Activated naive CD8-positive, alpha-beta T cell treated with anti-CD3 and anti-CD28 coated beads, Interleukin-2, amount 10 ng/mL, durations not matched to agents 7 days and 5 days (primary cell): ENCODE measurements at regions not wholly inside any gene's neighbourhood (a gene's known extent, or its start where the extent isn't known, plus 50 kb on each side); places are given as distances from the start of the nearest gene placed in this dataset.

Source experiments
- ATAC-seq: fragments of 150-1000 bp; cut with Tn5 transposase; one replicate; pipeline ENCODE4 v1.10.0; 2021; ENCODE audit warnings: low read depth, moderate library complexity
- POLR2A ChIA-PET: fragments of 350-600 bp; sonication (Branson Sonifier 250); formaldehyde crosslinking; loops from one replicate; lab custom pipeline; 2021; ENCODE audit warnings: antibody characterized with exemption; lab: Charles Lee
- DNase-seq: peaks from one replicate; pipeline ENCODE4 v3.0.0; 2021
- H3K27ac Mint-ChIP-seq: one replicate; pipeline ENCODE4 v1.8.0; 2022; ENCODE audit warnings: mild to moderate bottlenecking, mixed read lengths
- H3K27me3 Mint-ChIP-seq: one replicate; pipeline ENCODE4 v1.8.0; 2022; ENCODE audit warnings: mild to moderate bottlenecking, moderate library complexity, mixed read lengths
- H3K36me3 Mint-ChIP-seq: one replicate; pipeline ENCODE4 v1.8.0; 2021; ENCODE audit warnings: mild to moderate bottlenecking, mixed read lengths
- H3K4me1 Mint-ChIP-seq: one replicate; pipeline ENCODE4 v1.8.0; 2021; ENCODE audit warnings: mixed read lengths
- H3K4me3 Mint-ChIP-seq: one replicate; pipeline ENCODE4 v1.8.0; 2022; ENCODE audit warnings: mild to moderate bottlenecking, moderate library complexity, mixed read lengths
- H3K9me3 Mint-ChIP-seq: one replicate; pipeline ENCODE4 v1.8.0; 2021; ENCODE audit warnings: mixed read lengths

- DNase-seq: no peak
- ATAC-seq: no peak
- Mint-ChIP-seq H3K4me3 (no peak overlapping the region), H3K36me3 (no peaks in the 10 kb centered on the region), H3K9me3 (no peaks in the 10 kb centered on the region), H3K27ac (no peak overlapping the region), H3K4me1 (no peaks in the 10 kb centered on the region), H3K27me3 (peaks cover 3% of the 10 kb centered on the region)
- POLR2A ChIA-PET: no interaction called here
These were observed 96.4 kb downstream of the TMEM170B start for GRCh38 chr6:11633741-11634509.

GRCh38 chr6:11634948-11635347 is 97.4 kb downstream of the TMEM170B start:
- Mint-ChIP-seq H3K4me1 (no peaks in the 10 kb centered on the region), H3K27ac (no peak overlapping the region), H3K36me3 (no peaks in the 10 kb centered on the region), H3K4me3 (no peak overlapping the region), H3K27me3 (no peaks in the 10 kb centered on the region), H3K9me3 (no peaks in the 10 kb centered on the region)
- no peak for DNase-seq
- POLR2A ChIA-PET: no interaction called here
- ATAC-seq: no peak

GRCh38 chr6:11636121-11636520 is 98.6 kb downstream of the TMEM170B start:
- no peak for ATAC-seq
- H3K27me3 Mint-ChIP-seq: no peaks in the 10 kb centered on the region
- no peak overlapping the region for H3K27ac Mint-ChIP-seq
- H3K4me3 Mint-ChIP-seq: no peak overlapping the region
- no peaks in the 10 kb centered on the region for H3K9me3 Mint-ChIP-seq
- POLR2A ChIA-PET: no interaction called here
- no peak for DNase-seq
- no peaks in the 10 kb centered on the region for H3K4me1 Mint-ChIP-seq
- H3K36me3 Mint-ChIP-seq: no peaks in the 10 kb centered on the region

GRCh38 chr6:11637266-11637665 is 99.7 kb downstream of the TMEM170B start:
- Mint-ChIP-seq H3K36me3 (no peaks in the 10 kb centered on the region), H3K27ac (no peak overlapping the region), H3K9me3 (no peaks in the 10 kb centered on the region), H3K27me3 (peaks cover 2% of the 10 kb centered on the region), H3K4me1 (no peaks in the 10 kb centered on the region), H3K4me3 (no peak overlapping the region)
- POLR2A ChIA-PET: no interaction called here
- DNase-seq: no peak
- no peak for ATAC-seq

- H3K4me1 Mint-ChIP-seq: no peaks in the 10 kb centered on the region
- POLR2A ChIA-PET: no interaction called here
- H3K36me3 Mint-ChIP-seq: no peaks in the 10 kb centered on the region
- no peak for DNase-seq
- no peak overlapping the region for H3K4me3 Mint-ChIP-seq
- no peaks in the 10 kb centered on the region for H3K9me3 Mint-ChIP-seq
- ATAC-seq: no peak
- peaks cover 2% of the 10 kb centered on the region for H3K27me3 Mint-ChIP-seq
- H3K27ac Mint-ChIP-seq: no peak overlapping the region
These were observed 102.1 kb downstream of the TMEM170B start for GRCh38 chr6:11639376-11640235.

GRCh38 chr6:11640486-11640885 is 102.9 kb downstream of the TMEM170B start:
- POLR2A ChIA-PET: no interaction called here
- Mint-ChIP-seq H3K27me3 (peaks cover 2% of the 10 kb centered on the region), H3K4me3 (no peak overlapping the region), H3K27ac (no peak overlapping the region), H3K4me1 (no peaks in the 10 kb centered on the region), H3K9me3 (no peaks in the 10 kb centered on the region), H3K36me3 (no peaks in the 10 kb centered on the region)
- no peak for ATAC-seq
- DNase-seq: no peak

GRCh38 chr6:11644071-11644470 is 106.5 kb downstream of the TMEM170B start:
- POLR2A ChIA-PET: no interaction called here
- no peak for ATAC-seq
- Mint-ChIP-seq H3K4me1 (no peaks in the 10 kb centered on the region), H3K9me3 (no peaks in the 10 kb centered on the region), H3K4me3 (no peak overlapping the region), H3K36me3 (no peaks in the 10 kb centered on the region), H3K27ac (no peak overlapping the region), H3K27me3 (peaks cover 9% of the 10 kb centered on the region)
- DNase-seq: no peak

GRCh38 chr6:11644601-11645000 is 107.1 kb downstream of the TMEM170B start:
- no peak for ATAC-seq
- H3K9me3 Mint-ChIP-seq: no peaks in the 10 kb centered on the region
- H3K4me1 Mint-ChIP-seq: no peaks in the 10 kb centered on the region
- no peak for DNase-seq
- H3K27me3 Mint-ChIP-seq: peaks cover 9% of the 10 kb centered on the region
- no peak overlapping the region for H3K4me3 Mint-ChIP-seq
- no peaks in the 10 kb centered on the region for H3K36me3 Mint-ChIP-seq
- H3K27ac Mint-ChIP-seq: no peak overlapping the region
- POLR2A ChIA-PET: no interaction called here

GRCh38 chr6:11645016-11645415 is 107.5 kb downstream of the TMEM170B start:
- Mint-ChIP-seq H3K36me3 (no peaks in the 10 kb centered on the region), H3K27ac (no peak overlapping the region), H3K9me3 (no peaks in the 10 kb centered on the region), H3K4me1 (no peaks in the 10 kb centered on the region), H3K4me3 (no peak overlapping the region), H3K27me3 (peaks cover 9% of the 10 kb centered on the region)
- DNase-seq (no peak), ATAC-seq (no peak)
- POLR2A ChIA-PET: no interaction called here

- peaks cover 8% of the 10 kb centered on the region for H3K27me3 Mint-ChIP-seq
- no peak overlapping the region for H3K27ac Mint-ChIP-seq
- no peaks in the 10 kb centered on the region for H3K9me3 Mint-ChIP-seq
- DNase-seq (no peak), ATAC-seq (no peak)
- POLR2A ChIA-PET: no interaction called here
- H3K4me1 Mint-ChIP-seq: peaks cover 5% of the 10 kb centered on the region
- no peak overlapping the region for H3K4me3 Mint-ChIP-seq
- no peaks in the 10 kb centered on the region for H3K36me3 Mint-ChIP-seq
These were observed 110.9 kb downstream of the TMEM170B start for GRCh38 chr6:11648436-11648775.

- Mint-ChIP-seq H3K27ac (no peak overlapping the region), H3K9me3 (no peaks in the 10 kb centered on the region), H3K4me1 (peaks cover 8% of the 10 kb centered on the region), H3K36me3 (no peaks in the 10 kb centered on the region), H3K27me3 (peaks cover 8% of the 10 kb centered on the region), H3K4me3 (no peak overlapping the region)
- POLR2A ChIA-PET: no interaction called here
- DNase-seq: no peak
- ATAC-seq: no peak
These were observed 111.3 kb downstream of the TMEM170B start for GRCh38 chr6:11648889-11649288.

GRCh38 chr6:11650025-11650696 is 112.6 kb downstream of the TMEM170B start:
- Mint-ChIP-seq H3K27ac (no peak overlapping the region), H3K9me3 (no peaks in the 10 kb centered on the region), H3K4me3 (no peak overlapping the region), H3K27me3 (peaks cover 8% of the 10 kb centered on the region), H3K36me3 (no peaks in the 10 kb centered on the region), H3K4me1 (peaks cover 9% of the 10 kb centered on the region)
- ATAC-seq (no peak), DNase-seq (no peak)
- POLR2A ChIA-PET: no interaction called here

GRCh38 chr6:11650711-11651110 is 113.2 kb downstream of the TMEM170B start:
- no peak for ATAC-seq
- H3K27ac Mint-ChIP-seq: no peak overlapping the region
- POLR2A ChIA-PET: no interaction called here
- peaks cover 8% of the 10 kb centered on the region for H3K27me3 Mint-ChIP-seq
- H3K9me3 Mint-ChIP-seq: no peaks in the 10 kb centered on the region
- peaks cover 12% of the 10 kb centered on the region for H3K4me1 Mint-ChIP-seq
- H3K4me3 Mint-ChIP-seq: no peak overlapping the region
- H3K36me3 Mint-ChIP-seq: no peaks in the 10 kb centered on the region
- no peak for DNase-seq
